GM10266 (cell line): ENCODE measurements at regions not wholly inside any gene's neighbourhood (a gene's known extent, or its start where the extent isn't known, plus 50 kb on each side); places are given as distances from the start of the nearest gene placed in this dataset.

Source experiments
- DNase-seq: peaks from one replicate; pipeline ENCODE4 v3.0.0; 2012; ENCODE audit errors: extremely low spot score
- CTCF ChIP-seq: IDR thresholded peaks from 2 replicates; pipeline ENCODE4 v1.5.1; 2012; ENCODE audit warnings: mild to moderate bottlenecking, low read depth; ENCODE audit not compliant: control insufficient read depth, insufficient read depth; ENCODE audit errors: missing control alignments

GRCh38 chr6:145547594-145548335, 187.6 kb downstream of the EPM2A start:
- no peak for DNase-seq

GRCh38 chr6:145548933-145549648, 186.2 kb downstream of the EPM2A start:
- no peak for DNase-seq
- no peak for TF ChIP-seq CTCF

More at GRCh38 chr6:145547594-145548335, 187.6 kb downstream of the EPM2A start:
- TF ChIP-seq CTCF: no peak

GRCh38 chr6:145551164-145551563, 184.2 kb downstream of the EPM2A start:
- no peak for TF ChIP-seq CTCF
- DNase-seq: no peak

- no peak for DNase-seq
- TF ChIP-seq CTCF: no peak
Measured at GRCh38 chr6:145555084-145555483, 180.2 kb downstream of the EPM2A start.

GRCh38 chr6:145557474-145557873, 177.8 kb downstream of the EPM2A start:
- no peak for DNase-seq
- no peak for TF ChIP-seq CTCF

- no peak for DNase-seq
- TF ChIP-seq CTCF: no peak
Measured at GRCh38 chr6:145559836-145560235, 175.5 kb downstream of the EPM2A start.
